IPS-18a (cell line): ENCODE measurements at regions not wholly inside any gene's neighbourhood (a gene's known extent, or its start where the extent isn't known, plus 50 kb on each side); places are given as distances from the start of the nearest gene placed in this dataset.

Experiments used
- H3K27ac ChIP-seq: one replicate; pipeline ENCODE4 v1.5.1; 2013; ENCODE audit warnings: low read length
- H3K27me3 ChIP-seq: one replicate; pipeline ENCODE4 v1.6.1; 2013; ENCODE audit warnings: mild to moderate bottlenecking, low read length; ENCODE audit not compliant: control insufficient read depth, insufficient read depth
- H3K36me3 ChIP-seq: one replicate; pipeline ENCODE4 v1.6.1; 2013; ENCODE audit warnings: low read depth, low read length; ENCODE audit not compliant: control insufficient read depth
- H3K4me1 ChIP-seq: one replicate; pipeline ENCODE4 v1.6.1; 2013; ENCODE audit warnings: low read depth, low read length; ENCODE audit not compliant: control insufficient read depth
- H3K4me3 ChIP-seq: one replicate; pipeline ENCODE4 v1.5.1; 2013; ENCODE audit warnings: low read length
- H3K9ac ChIP-seq: one replicate; pipeline ENCODE4 v1.6.1; 2013; ENCODE audit warnings: mild to moderate bottlenecking, low read length, moderate library complexity
- H3K9me3 ChIP-seq: one replicate; pipeline ENCODE4 v1.6.1; 2013; ENCODE audit warnings: low read depth, low read length; ENCODE audit not compliant: control insufficient read depth

GRCh38 chr11:8340296-8340695 is 76.6 kb upstream of the LMO1 start:
- Histone ChIP-seq H3K4me3 (no peak overlapping the region), H3K4me1 (peaks cover 4% of the 10 kb centered on the region), H3K9ac (no peak overlapping the region), H3K9me3 (no peaks in the 10 kb centered on the region), H3K27ac (no peak overlapping the region), H3K27me3 (no peaks in the 10 kb centered on the region), H3K36me3 (no peaks in the 10 kb centered on the region)

- peaks cover 4% of the 10 kb centered on the region for H3K4me1 ChIP-seq
These were observed 75.9 kb upstream of the LMO1 start for GRCh38 chr11:8339592-8340022.

GRCh38 chr11:8338138-8338537 is 74.5 kb upstream of the LMO1 start:
- no peak overlapping the region for H3K27ac ChIP-seq
- H3K36me3 ChIP-seq: no peaks in the 10 kb centered on the region
- no peaks in the 10 kb centered on the region for H3K27me3 ChIP-seq
- H3K4me1 ChIP-seq: peaks cover 4% of the 10 kb centered on the region
- no peak overlapping the region for H3K4me3 ChIP-seq
- H3K9me3 ChIP-seq: no peaks in the 10 kb centered on the region
- H3K9ac ChIP-seq: no peak overlapping the region

More at GRCh38 chr11:8339592-8340022, 75.9 kb upstream of the LMO1 start:
- no peak overlapping the region for H3K4me3 ChIP-seq
- H3K27ac ChIP-seq: no peak overlapping the region
- H3K9ac ChIP-seq: no peak overlapping the region
- no peaks in the 10 kb centered on the region for H3K36me3 ChIP-seq
- H3K9me3 ChIP-seq: no peaks in the 10 kb centered on the region
- no peaks in the 10 kb centered on the region for H3K27me3 ChIP-seq

- Histone ChIP-seq H3K4me1 (peaks cover 4% of the 10 kb centered on the region), H3K9me3 (no peaks in the 10 kb centered on the region), H3K4me3 (no peak overlapping the region), H3K36me3 (no peaks in the 10 kb centered on the region), H3K27me3 (no peaks in the 10 kb centered on the region), H3K9ac (no peak overlapping the region), H3K27ac (no peak overlapping the region)
These were observed 73.6 kb upstream of the LMO1 start for GRCh38 chr11:8337130-8337795.

GRCh38 chr11:8336356-8337129 is 72.9 kb upstream of the LMO1 start:
- Histone ChIP-seq H3K9me3 (no peaks in the 10 kb centered on the region), H3K36me3 (no peaks in the 10 kb centered on the region), H3K4me3 (no peak overlapping the region), H3K4me1 (peaks cover 4% of the 10 kb centered on the region), H3K27ac (no peak overlapping the region), H3K9ac (no peak overlapping the region), H3K27me3 (no peaks in the 10 kb centered on the region)

- peaks cover 4% of the 10 kb centered on the region for H3K4me1 ChIP-seq
- H3K4me3 ChIP-seq: no peak overlapping the region
- no peaks in the 10 kb centered on the region for H3K27me3 ChIP-seq
- H3K9me3 ChIP-seq: no peaks in the 10 kb centered on the region
- no peak overlapping the region for H3K9ac ChIP-seq
- H3K36me3 ChIP-seq: no peaks in the 10 kb centered on the region
- no peak overlapping the region for H3K27ac ChIP-seq
These were observed 72.0 kb upstream of the LMO1 start for GRCh38 chr11:8335683-8336082.

GRCh38 chr11:8335186-8335585 is 71.5 kb upstream of the LMO1 start:
- Histone ChIP-seq H3K27ac (no peak overlapping the region), H3K4me3 (no peak overlapping the region), H3K9ac (no peak overlapping the region), H3K9me3 (no peaks in the 10 kb centered on the region), H3K4me1 (peaks cover 5% of the 10 kb centered on the region), H3K36me3 (no peaks in the 10 kb centered on the region), H3K27me3 (no peaks in the 10 kb centered on the region)

GRCh38 chr11:8333811-8334401 is 70.2 kb upstream of the LMO1 start:
- Histone ChIP-seq H3K27me3 (no peaks in the 10 kb centered on the region), H3K9ac (no peak overlapping the region), H3K27ac (no peak overlapping the region), H3K36me3 (no peaks in the 10 kb centered on the region), H3K4me1 (peaks cover 13% of the 10 kb centered on the region), H3K4me3 (no peak overlapping the region), H3K9me3 (no peaks in the 10 kb centered on the region)

- Histone ChIP-seq H3K27ac (no peak overlapping the region), H3K9ac (no peak overlapping the region), H3K4me3 (no peak overlapping the region), H3K4me1 (peaks cover 14% of the 10 kb centered on the region), H3K27me3 (no peaks in the 10 kb centered on the region), H3K9me3 (no peaks in the 10 kb centered on the region), H3K36me3 (no peaks in the 10 kb centered on the region)
These were observed 69.7 kb upstream of the LMO1 start for GRCh38 chr11:8333376-8333775.

GRCh38 chr11:8332891-8333290 is 69.2 kb upstream of the LMO1 start:
- Histone ChIP-seq H3K4me3 (no peak overlapping the region), H3K27ac (no peak overlapping the region), H3K9ac (no peak overlapping the region), H3K9me3 (no peaks in the 10 kb centered on the region), H3K27me3 (no peaks in the 10 kb centered on the region), H3K36me3 (no peaks in the 10 kb centered on the region), H3K4me1 (peaks cover 18% of the 10 kb centered on the region)

GRCh38 chr11:8332196-8332595 is 68.5 kb upstream of the LMO1 start:
- Histone ChIP-seq H3K27ac (no peak overlapping the region), H3K4me1 (peaks cover 18% of the 10 kb centered on the region), H3K4me3 (no peak overlapping the region), H3K9ac (no peak overlapping the region), H3K36me3 (no peaks in the 10 kb centered on the region), H3K27me3 (no peaks in the 10 kb centered on the region), H3K9me3 (no peaks in the 10 kb centered on the region)
